GM10248 (cell line): ENCODE measurements at regions not wholly inside any gene's neighbourhood (a gene's known extent, or its start where the extent isn't known, plus 50 kb on each side); places are given as distances from the start of the nearest gene placed in this dataset.

ENCODE experiments used
- CTCF ChIA-PET: fragments of 300-600 bp; sonication (Branson Sonifier 250); formaldehyde crosslinking; extraction: SDS; loops from one replicate; lab custom pipeline; 2021; ENCODE audit warnings: antibody characterized with exemption; lab: Yijun Ruan, JAX
- POLR2A ChIA-PET: fragments of 350-650 bp; sonication (Branson Sonifier 250); formaldehyde crosslinking; extraction: SDS; loops from one replicate; lab custom pipeline; 2020; ENCODE audit warnings: antibody characterized with exemption; lab: Yijun Ruan, JAX
- DNase-seq: peaks from one replicate; pipeline ENCODE4 v3.0.0; 2012; ENCODE audit errors: extremely low spot score
- CTCF ChIP-seq: IDR thresholded peaks from 2 replicates; pipeline ENCODE4 v1.5.1; 2012; ENCODE audit warnings: mild to moderate bottlenecking, low read depth; ENCODE audit errors: extremely low read depth, missing control alignments, control extremely low read depth

GRCh38 chrX:13518126-13518525, 51.3 kb upstream of the EGFL6 start:
- POLR2A ChIA-PET, result no interaction called here
- no peak for DNase-seq
- CTCF ChIA-PET, result no interaction called here
- TF ChIP-seq CTCF, result no peak

GRCh38 chrX:13515211-13515930, 54.0 kb upstream of the EGFL6 start:
- ChIA-PET POLR2A (no interaction called here), CTCF (no interaction called here)
- DNase-seq, result no peak
- TF ChIP-seq CTCF, result no peak

DNA sequence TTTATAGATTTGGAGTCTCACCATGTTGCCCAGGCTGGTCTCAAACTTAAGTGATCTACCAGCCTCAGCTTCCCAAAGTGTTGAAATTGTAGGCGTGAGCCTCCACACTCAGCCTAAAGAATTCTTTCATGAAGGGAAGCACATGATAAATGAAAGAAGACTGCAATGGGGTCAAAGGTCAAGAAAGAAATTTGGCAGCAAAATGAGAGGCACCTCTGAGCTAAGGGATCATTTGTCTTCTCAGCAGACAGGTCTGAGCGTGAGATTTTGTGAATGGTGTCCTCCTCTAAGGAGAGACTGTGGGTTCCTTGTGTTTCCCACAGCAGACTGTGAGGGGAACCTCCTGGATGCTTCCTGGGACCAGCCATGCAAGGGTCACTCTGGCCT, 57.5 kb upstream of the EGFL6 start:
- ChIA-PET CTCF (interaction anchor here (1.2 kb wide), 1 partner anchor 134 kb away, joined by 3 read pairs; no protein-coding TSS in a partner anchor), POLR2A (no interaction called here)
- no peak for TF ChIP-seq CTCF
- DNase-seq, result no peak

DNA sequence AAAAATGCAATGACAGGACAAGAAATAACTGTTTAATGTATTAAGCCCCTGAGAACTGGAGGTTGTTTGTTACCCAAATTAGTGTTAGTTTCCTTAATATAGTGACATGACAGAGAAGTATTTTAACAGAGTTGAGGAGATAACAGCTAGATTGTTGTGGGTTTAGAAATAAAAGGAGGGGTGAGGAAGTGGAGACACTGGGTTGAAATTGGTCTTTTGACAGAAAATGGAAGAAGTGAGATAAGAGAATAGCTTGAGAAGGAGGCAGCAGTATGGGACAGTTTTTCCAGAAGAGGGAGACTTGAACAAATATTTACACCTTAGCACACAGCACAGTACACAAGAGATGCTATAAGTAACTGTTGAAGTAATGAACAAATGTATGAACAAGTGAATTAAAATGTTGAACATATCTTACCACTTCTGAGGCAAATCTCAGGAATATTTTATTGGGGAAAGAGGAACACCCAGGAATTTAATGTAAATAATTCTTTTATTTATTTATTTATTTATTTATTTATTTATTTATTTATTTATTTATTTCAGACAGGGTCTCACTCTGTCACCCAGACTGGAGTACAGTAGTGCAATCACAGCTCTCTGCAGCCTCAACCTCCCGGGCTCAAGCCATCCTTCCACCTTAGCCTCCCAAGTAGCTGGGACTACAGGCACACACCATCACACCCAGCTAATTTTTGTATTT, 58.0 kb upstream of the EGFL6 start:
- no peak for TF ChIP-seq CTCF
- ChIA-PET POLR2A (no interaction called here), CTCF (no interaction called here)
- no peak for DNase-seq

DNA sequence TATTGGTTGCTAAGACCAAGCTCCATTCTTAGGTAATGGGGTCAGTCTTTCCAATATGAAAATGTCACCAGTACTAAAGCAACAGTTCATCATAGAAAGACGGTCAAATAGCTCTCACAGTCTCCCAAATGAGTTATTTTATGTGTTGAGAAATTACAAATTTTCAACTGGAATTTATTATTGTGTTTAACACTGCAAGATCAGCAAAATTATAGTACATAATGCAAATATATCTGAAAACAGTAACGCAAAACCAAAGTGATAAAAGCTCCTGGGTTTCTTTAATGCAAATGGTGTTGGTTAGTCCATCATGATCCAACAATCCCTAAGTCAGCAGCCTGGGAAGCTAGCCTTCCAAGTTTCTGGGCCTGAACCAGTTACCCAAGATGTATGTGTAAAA, 61.5 kb upstream of the EGFL6 start:
- ChIA-PET POLR2A (no interaction called here), CTCF (interaction anchor here (0.9 to 3.9 kb wide), 14 partner anchors 11 to 558 kb away, joined by 3 to 54 read pairs (median 5); partner anchors contain the start of gene GEMIN8)
- no peak for DNase-seq
- no peak for TF ChIP-seq CTCF

GRCh38 chrX:13506574-13506973, 62.8 kb upstream of the EGFL6 start:
- ChIA-PET POLR2A (no interaction called here), CTCF (interaction anchor here (0.6 to 3.9 kb wide), 26 partner anchors 8 to 557 kb away, joined by 3 to 54 read pairs (median 3); partner anchors contain the start of gene GEMIN8)
- TF ChIP-seq CTCF, result peak; percentile 42
- peak; percentile 59 for DNase-seq
